Pulmonary artery endothelial cell (primary cell): ENCODE measurements at regions not wholly inside any gene's neighbourhood (a gene's known extent, or its start where the extent isn't known, plus 50 kb on each side); places are given as distances from the start of the nearest gene placed in this dataset.
"Not testable (repeated sequence)": the region's sequence is repeated elsewhere in the genome, so short reads cannot be mapped to it uniquely, and the experiment has no call there.

Experiments used
- DNase-seq: peaks from one replicate; pipeline ENCODE4 v3.0.0-alpha.2; 2011; ENCODE audit warnings: low read depth, low spot score

DNA sequence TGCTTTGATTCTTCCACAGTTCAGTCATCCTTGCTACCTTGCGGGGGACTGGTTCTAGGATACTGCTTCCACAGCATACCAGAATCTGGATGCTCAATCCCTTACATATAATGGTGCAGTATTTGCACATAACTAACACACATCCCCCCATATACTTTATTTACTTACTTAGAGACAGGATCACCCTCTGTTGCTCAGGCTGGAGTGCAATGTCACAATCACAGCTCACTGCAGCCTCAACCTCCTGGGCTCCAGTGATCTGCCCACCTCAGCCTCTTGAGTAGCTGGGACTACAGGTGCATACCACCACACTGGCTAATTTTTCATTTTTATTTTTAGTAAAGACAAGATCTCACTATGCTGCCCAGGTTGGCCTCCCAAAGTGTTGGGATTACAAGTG, 112.2 kb downstream of the GOSR1 start:
- no peak for DNase-seq

GRCh38 chr17:30588798-30589247, 111.6 kb downstream of the GOSR1 start:
- DNase-seq, result no peak

DNA sequence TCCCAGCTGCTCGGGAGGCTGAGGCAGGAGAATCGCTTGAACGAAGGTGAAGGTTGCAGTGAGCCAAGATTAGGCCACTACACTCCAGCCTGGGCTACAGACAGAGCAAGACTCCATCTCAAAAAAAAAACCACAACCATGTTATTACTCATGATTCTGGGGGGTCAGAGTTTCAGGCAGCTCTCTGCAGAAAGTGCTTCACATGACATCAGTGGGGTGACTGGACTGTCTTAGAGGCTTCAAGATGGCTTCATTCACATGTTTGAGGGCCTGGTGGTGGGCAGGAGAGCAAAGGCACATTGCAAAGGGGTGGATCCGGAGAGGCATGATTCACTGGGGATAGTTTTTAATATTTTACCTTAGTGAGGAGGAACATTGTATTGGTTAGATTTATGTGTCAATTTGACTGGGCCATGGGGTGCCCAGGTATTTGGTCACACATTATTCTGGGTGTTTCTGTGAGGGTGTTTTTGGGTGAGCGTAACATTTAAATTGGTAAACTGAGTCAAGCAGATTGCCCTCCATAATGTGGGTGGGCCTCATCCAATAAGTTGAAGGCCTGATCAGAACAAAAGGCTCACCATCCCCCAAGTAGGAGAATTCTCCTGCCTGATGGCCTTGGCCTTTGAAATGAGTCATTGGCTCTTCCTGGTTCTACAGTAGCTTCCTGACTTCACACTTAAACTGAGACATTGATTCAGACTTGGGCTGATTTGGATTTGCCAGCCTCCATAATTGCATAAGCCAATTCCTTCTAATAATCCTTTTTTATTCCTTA, 109.8 kb downstream of the GOSR1 start:
- DNase-seq, result peak; percentile 61

- DNase-seq, result no peak
These were observed 107.6 kb downstream of the GOSR1 start for GRCh38 chr17:30584810-30585209.

DNA sequence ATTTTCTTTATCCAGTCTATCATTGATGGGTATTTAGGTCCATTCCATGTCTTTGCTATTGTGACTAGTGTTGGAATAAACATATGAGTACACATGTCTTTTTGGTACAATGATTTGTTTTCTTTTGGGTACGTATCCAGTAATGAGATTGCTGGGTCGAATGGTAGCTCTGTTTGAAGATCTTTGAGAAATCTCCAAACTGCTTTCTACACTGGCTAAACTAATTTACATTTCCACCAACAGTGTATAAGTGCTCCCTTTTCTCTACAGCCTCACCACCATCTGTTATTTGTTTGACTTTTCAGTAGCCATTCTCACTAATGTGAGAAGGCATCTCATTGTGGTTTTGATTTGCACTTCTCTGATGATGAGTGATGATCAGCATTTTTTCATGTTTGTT, 103.7 kb downstream of the GOSR1 start:
- DNase-seq, result no peak

DNA sequence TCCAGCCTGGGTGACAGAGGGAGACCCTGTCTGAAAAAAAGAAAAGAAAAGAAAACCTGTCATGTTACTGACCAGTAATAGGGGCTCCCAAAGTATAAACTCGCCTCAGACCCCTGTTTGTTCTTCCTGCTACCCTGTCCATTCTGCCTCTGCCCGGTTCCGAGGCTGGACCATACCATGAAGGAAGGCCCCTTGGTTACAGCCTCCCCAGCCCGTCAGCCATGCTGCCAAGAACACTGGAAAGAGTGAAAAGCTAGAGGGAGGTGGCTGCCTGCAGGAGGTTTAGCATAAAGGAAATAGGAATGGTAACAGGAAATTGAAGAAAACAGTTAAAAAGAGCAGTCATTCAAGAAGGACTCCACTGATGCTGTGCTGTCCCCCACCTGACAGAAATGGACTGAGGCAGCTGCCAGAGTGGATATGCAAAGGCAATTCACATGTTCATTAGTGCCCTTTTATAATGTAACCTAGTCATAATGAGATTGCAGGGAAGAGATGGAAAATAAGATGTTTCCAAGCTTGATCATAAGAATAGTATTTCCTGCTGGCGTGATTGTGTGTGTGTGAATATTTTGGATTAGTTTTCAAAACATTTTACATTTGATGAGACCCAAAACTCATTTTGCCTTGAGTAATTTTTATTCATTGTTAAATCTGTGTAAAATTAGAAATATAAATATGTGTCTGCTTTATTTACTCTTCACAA, 102.6 kb downstream of the GOSR1 start:
- DNase-seq, result no peak

DNA sequence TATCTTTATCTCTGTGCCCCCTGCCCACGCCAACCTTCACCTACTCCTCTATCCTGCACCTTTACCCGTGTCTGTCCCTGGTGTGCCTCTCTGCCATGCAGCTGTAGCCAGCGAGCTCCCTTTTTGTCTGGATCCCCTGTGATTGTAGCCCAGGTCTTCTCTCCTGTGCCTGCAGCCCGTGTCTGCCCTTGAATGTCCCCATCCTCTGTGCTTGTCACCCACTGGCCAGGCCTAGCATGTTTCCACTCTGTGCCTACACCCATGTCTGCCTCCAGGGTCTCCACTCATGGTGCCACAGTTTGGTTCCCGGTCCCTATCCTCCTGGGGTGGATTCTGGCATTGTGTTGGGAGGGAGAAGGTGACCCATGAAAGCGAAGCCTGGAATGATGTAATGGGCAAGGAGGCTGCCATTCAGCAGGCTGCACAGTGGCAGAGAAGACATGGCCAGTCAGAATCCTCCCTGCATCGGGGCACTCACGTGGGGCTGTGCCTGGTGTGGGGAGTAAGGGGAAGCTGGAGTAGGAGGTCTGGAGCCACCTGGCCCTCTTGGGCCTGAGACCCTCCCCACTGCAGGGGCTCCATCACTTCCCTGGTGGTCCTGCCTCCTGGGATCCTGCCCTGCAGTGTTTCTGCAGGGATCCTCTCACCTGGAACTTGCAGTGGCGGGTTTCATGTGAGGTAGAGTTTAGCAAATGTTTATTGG, 101.0 kb downstream of the GOSR1 start:
- DNase-seq, result not testable (repeated sequence)
